Breast epithelium (tissue), 4 donors: ENCODE measurements at regions not wholly inside any gene's neighbourhood (a gene's known extent, or its start where the extent isn't known, plus 50 kb on each side); places are given as distances from the start of the nearest gene placed in this dataset.

Source experiments
- DNase-seq, 2 donors: peaks; one replicate each; pipeline ENCODE4 v3.0.0-alpha.2; 2019; ENCODE audit warnings: low spot score in 2 of 2
- H3K27ac ChIP-seq, 2 donors: fragments of 200-600 bp; sonication (generic) in 1 of 2; one replicate each; pipeline ENCODE4 v1.5.1; 2016 to 2019; ENCODE audit warnings: mild to moderate bottlenecking in 1 of 2
- H3K27me3 ChIP-seq, 2 donors: fragments of 200-600 bp; sonication (generic) in 1 of 2; one replicate each; pipeline versions ENCODE4 v1.5.1 to v1.6.0; 2017 to 2019; ENCODE audit warnings: control low read depth in 1 of 2, mild to moderate bottlenecking in 1 of 2
- H3K36me3 ChIP-seq: fragments of 200-600 bp; one replicate; pipeline ENCODE4 v1.5.1; 2019
- H3K4me1 ChIP-seq, 2 donors: fragments of 200-600 bp; sonication (generic); one replicate each; pipeline ENCODE4 v1.5.1; 2016 to 2019; ENCODE audit warnings: control low read depth in 1 of 2
- H3K4me3 ChIP-seq, 3 donors: fragments of 200-600 bp; sonication (generic); 1 replicate in 2 of 3; 2 replicates in 1 of 3; pipeline ENCODE4 v1.5.1; 2016 to 2019; ENCODE audit warnings: mild to moderate bottlenecking in 3 of 3, moderate library complexity in 2 of 3
- H3K9me3 ChIP-seq, 2 donors: fragments of 200-600 bp; sonication (generic) in 1 of 2; one replicate each; pipeline ENCODE4 v1.5.1; 2016 to 2019; ENCODE audit warnings: control low read depth in 1 of 2
- POLR2A ChIP-seq: fragments of 450-650 bp; IDR thresholded peaks from one replicate; pipeline ENCODE4 v1.6.1; 2016; ENCODE audit warnings: antibody characterized with exemption, mild to moderate bottlenecking, moderate library complexity
- POLR2AphosphoS5 ChIP-seq, 3 donors: sonication (generic); formaldehyde crosslinking; IDR thresholded peaks; one replicate each; pipeline ENCODE4 v1.6.1; 2017; ENCODE audit warnings: antibody characterized with exemption in 3 of 3
- intact Hi-C: fragments of 100-400 bp; cut with DNase I; formaldehyde crosslinking; loops from one replicate; pipeline ENCODE4 v1.15.1; 2023; ENCODE audit warnings: low total_unique reads
- TF ChIP-seq, protein P1 (sequence below), 3 donors: fragments of 450-650 bp; IDR thresholded peaks; one replicate each; pipeline ENCODE4 v1.5.1; 2016 to 2017; ENCODE audit warnings: antibody characterized with exemption in 3 of 3, mild to moderate bottlenecking in 3 of 3, moderate library complexity in 3 of 3

DNA sequence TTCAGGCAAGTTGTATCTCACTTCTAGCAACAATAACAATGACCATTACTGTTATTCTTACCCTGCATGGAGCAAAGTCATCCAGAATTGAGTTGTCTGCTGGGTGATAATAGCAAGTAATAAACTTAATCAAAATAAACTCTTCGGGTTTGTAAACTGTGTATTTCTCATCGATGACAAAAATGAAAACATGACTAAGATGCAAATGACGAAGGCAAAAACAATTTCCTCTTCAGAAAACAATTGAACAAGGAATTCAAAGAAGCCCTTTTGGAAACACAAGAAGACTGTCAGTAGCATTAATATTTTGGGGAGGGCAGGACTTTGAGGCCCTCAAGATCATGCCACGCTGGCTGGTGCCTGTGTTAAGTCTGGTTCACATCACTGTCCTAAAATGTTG, 232.0 kb downstream of the BTG1 start:
- no peaks in the 10 kb centered on the region for H3K27me3 ChIP-seq
- no peak for DNase-seq
- H3K36me3 ChIP-seq = no peaks in the 10 kb centered on the region
- H3K27ac ChIP-seq = no peak overlapping the region
- no peaks in the 10 kb centered on the region for H3K4me1 ChIP-seq
- TF ChIP-seq, protein P1, sequence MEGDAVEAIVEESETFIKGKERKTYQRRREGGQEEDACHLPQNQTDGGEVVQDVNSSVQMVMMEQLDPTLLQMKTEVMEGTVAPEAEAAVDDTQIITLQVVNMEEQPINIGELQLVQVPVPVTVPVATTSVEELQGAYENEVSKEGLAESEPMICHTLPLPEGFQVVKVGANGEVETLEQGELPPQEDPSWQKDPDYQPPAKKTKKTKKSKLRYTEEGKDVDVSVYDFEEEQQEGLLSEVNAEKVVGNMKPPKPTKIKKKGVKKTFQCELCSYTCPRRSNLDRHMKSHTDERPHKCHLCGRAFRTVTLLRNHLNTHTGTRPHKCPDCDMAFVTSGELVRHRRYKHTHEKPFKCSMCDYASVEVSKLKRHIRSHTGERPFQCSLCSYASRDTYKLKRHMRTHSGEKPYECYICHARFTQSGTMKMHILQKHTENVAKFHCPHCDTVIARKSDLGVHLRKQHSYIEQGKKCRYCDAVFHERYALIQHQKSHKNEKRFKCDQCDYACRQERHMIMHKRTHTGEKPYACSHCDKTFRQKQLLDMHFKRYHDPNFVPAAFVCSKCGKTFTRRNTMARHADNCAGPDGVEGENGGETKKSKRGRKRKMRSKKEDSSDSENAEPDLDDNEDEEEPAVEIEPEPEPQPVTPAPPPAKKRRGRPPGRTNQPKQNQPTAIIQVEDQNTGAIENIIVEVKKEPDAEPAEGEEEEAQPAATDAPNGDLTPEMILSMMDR (IDR thresholded peaks at IDR 0.05) = no peak
- TF ChIP-seq POLR2AphosphoS5 (IDR thresholded peaks at IDR 0.05) (no peak), POLR2A (no peak)
- intact Hi-C loops = no loop called here
- H3K9me3 ChIP-seq = no peaks in the 10 kb centered on the region
- H3K4me3 ChIP-seq = no peak overlapping the region

DNA sequence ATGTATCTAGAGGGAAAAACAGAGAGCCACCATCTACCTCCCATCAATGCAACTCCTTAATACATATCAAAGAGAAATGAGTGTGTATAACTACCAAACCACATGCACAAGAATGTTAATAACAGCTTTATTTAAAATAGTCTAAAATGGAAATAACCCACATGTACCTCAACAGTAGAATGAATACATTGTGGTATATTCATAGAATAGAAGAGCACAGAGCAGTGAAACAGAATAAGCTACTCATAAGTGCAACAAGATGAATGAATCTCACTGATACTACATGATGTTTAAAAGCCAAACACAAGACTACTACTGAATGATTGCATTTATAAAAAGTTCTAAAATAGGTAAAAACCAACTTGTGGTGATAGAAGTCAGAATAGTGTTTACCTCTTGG, 232.5 kb downstream of the BTG1 start:
- intact Hi-C loops = no loop called here
- H3K9me3 ChIP-seq = no peaks in the 10 kb centered on the region
- no peaks in the 10 kb centered on the region for H3K27me3 ChIP-seq
- DNase-seq = no peak
- H3K27ac ChIP-seq = no peak overlapping the region
- no peak overlapping the region for H3K4me3 ChIP-seq
- H3K36me3 ChIP-seq = no peaks in the 10 kb centered on the region
- TF ChIP-seq POLR2AphosphoS5 (IDR thresholded peaks at IDR 0.05) = no peak
- H3K4me1 ChIP-seq = no peaks in the 10 kb centered on the region

DNA sequence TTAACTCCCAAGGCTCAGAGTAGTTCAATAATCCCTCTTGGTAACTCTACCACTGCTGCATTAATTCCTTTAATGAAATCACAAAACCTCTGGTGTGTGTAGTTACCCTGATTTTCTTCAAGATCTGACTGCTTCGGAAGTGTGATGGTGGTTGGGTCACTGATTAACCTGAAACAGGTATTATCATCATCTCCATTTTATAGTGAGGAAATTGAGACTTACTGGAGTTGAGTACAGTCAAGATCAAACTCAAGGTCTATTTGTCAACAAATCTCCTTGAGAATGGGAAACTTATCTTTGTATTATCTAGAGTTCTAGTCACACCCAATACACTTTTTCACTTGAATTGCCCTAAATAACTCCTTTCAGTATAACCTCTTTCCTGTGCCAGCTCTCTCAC, 233.5 kb downstream of the BTG1 start:
- no peaks in the 10 kb centered on the region for H3K36me3 ChIP-seq
- H3K27ac ChIP-seq = no peak overlapping the region
- H3K9me3 ChIP-seq = no peaks in the 10 kb centered on the region
- no peak for DNase-seq
- intact Hi-C loops = no loop called here
- H3K27me3 ChIP-seq = no peaks in the 10 kb centered on the region
- no peaks in the 10 kb centered on the region for H3K4me1 ChIP-seq
- H3K4me3 ChIP-seq = no peak overlapping the region
- TF ChIP-seq, protein P1 (IDR thresholded peaks at IDR 0.05) = no peak
- TF ChIP-seq POLR2AphosphoS5 (IDR thresholded peaks at IDR 0.05) (no peak), POLR2A (no peak)

DNA sequence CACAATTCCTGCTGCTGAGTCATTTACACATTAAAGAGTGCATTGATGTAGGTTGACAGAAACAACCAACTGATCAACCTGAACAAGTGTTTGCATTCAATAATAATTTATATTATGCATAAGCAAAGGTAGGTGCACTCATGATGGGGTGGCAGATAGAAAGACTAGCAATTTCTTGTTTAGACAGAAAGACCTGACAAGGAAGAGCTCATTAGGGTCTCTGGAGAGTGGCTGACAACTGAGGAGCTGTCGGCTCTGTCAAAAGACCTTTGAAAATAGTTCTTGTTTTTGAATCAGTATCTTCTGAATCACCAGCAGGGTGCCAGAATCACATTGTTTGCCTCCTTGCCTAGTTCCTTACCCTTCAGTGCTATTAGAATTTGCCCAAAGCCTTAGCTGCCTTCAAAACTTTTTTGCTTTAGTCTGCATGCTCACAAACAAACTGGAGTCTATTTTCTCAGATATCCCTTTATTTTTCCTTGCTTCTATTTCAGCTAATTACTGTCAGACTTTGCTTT, 234.7 kb downstream of the BTG1 start:
- H3K9me3 ChIP-seq = no peaks in the 10 kb centered on the region
- no peak overlapping the region for H3K27ac ChIP-seq
- TF ChIP-seq POLR2AphosphoS5 (IDR thresholded peaks at IDR 0.05) (no peak), POLR2A (no peak)
- TF ChIP-seq, protein P1 (IDR thresholded peaks at IDR 0.05) = no peak
- H3K4me1 ChIP-seq = no peaks in the 10 kb centered on the region
- DNase-seq = no peak
- no peak overlapping the region for H3K4me3 ChIP-seq
- intact Hi-C loops = no loop called here
- no peaks in the 10 kb centered on the region for H3K27me3 ChIP-seq
- no peaks in the 10 kb centered on the region for H3K36me3 ChIP-seq

DNA sequence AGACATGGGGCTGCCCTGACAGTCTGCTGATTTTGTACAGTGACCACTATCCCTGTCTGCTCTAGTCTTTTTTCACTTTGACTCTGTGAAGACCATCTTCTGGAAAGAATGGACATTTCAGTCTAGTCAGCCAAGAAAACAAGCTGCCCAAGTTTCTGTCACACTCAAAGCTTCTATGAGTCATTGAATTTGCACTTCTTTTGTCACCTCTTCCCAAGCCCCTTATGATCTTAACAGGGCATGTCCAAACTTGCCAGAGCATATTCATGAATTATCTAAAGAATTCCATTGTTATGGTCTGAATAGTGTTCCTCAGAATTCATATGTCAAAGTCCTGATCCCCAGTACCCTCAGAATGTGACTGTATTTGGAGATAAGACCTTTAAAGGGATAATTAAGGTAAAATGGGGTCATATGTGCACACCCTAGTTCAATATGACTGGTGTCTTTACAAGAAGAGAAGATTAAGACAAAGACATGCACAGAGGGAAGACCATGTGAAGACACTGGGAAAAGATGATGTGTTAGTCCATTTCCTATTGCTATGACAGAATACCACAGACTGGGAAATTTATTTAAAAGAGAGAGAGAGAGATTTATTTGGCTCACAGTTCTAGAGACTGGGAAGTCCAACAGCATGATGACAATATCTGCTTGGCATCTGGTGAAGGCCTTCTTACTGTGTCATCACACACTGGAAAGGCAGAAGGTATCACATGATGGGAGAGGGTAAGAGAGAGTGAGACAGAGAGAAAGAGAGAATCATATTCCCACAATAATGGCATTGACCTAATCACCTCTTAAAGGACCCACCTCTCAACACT, 242.6 kb downstream of the BTG1 start:
- no peaks in the 10 kb centered on the region for H3K27me3 ChIP-seq
- DNase-seq = no peak
- H3K9me3 ChIP-seq = no peaks in the 10 kb centered on the region
- no peaks in the 10 kb centered on the region for H3K36me3 ChIP-seq
- no peaks in the 10 kb centered on the region for H3K4me1 ChIP-seq
- intact Hi-C loops = no loop called here
- no peak overlapping the region for H3K4me3 ChIP-seq
- TF ChIP-seq POLR2AphosphoS5 (IDR thresholded peaks at IDR 0.05) (no peak), POLR2A (no peak)
- TF ChIP-seq, protein P1 (IDR thresholded peaks at IDR 0.05) = no peak
- H3K27ac ChIP-seq = no peak overlapping the region
